ENCODE measurements at regions not wholly inside any gene's neighbourhood (a gene's known extent, or its start where the extent isn't known, plus 50 kb on each side); places are given as distances from the start of the nearest gene placed in this dataset.

DNA sequence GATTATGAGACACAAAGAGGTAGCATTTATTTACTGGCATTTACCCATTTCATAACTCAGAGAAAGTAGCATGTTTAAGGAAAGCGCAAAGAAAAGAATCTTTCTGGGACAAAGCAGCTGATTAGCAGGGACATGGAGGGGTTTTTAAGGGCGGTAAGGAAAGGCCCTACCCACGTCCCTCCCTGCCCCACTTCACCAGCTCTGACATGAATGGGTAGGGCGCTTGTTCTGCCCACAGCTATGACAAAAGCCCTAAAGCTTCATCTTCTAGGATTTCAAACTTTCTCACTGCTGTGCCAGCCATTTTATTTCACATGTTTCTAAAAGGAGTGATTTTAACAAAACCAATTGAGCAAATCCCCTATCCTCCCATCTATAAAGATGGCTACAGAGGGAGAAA, 406.9 kb upstream of the KLF6 start:
- TF ChIP-seq GATA2 (IDR thresholded peaks at IDR 0.05; ENCODE audit: low read depth, low read length) (no peak), GATA3 (IDR thresholded peaks at IDR 0.05; ENCODE audit: low read depth, low read length) (no peak)

DNA sequence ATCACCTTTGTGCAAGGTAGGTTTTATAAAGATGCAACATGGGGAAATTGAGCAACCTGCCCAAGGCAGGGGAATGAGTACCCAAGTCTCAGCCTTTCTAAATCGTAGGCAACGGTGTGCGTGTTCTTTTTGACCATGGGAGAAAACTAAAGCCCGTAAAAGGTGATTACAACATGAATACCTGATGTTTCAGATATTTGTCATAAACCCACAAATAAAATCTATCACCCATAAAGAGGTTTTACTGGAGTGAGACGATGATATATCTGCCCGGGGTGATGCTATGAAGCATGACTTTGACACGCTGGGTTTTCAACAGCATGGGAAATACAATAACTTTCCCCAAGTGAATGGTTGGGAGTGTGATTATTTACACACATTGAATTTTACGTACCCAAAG, 406.3 kb upstream of the KLF6 start:
- no peak for TF ChIP-seq GATA2 (IDR thresholded peaks at IDR 0.05; ENCODE audit: low read depth, low read length)
- TF ChIP-seq GATA3 (IDR thresholded peaks at IDR 0.05; ENCODE audit: low read depth, low read length) = no peak

DNA sequence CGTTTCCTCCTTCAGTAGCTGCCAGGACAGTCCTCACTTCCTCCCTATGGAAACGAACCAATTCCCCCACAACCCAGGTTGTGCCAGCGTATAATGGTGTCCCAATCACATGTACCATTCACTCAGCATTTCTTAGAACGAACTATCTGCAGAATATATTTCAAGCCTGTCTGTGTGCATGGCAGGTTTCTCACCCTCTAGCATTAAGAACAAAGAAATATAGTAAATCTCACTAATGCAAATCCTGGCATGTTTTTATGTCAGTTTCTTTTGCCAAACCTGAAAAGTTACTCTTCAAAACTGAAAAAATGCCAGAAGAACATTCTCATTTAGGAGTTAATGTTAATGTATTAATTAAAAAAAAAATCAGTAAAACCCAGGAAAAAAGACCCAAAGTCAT, 405.9 kb upstream of the KLF6 start:
- TF ChIP-seq GATA3 (IDR thresholded peaks at IDR 0.05; ENCODE audit: low read depth, low read length) (no peak), GATA2 (IDR thresholded peaks at IDR 0.05; ENCODE audit: low read depth, low read length) (no peak)

DNA sequence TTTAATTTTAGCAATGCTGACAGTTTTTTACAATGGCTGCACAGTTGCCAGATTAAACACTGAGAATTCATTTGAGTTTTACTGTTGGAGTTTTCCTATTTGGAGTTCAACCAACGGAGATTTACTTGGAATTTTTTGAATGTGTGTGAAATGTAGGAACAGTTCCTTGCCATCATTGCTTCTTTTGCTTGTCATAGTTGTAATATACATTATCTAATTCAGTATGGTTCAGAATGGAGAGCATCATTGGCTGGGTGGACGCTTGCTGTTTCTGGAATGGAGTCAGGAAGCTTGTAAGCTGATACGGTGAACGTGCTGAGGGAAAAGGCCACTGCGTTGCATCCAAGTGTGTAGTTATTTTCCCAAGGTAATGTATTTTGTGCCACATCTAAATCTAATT, 404.3 kb upstream of the KLF6 start:
- TF ChIP-seq GATA3 (IDR thresholded peaks at IDR 0.05; ENCODE audit: low read depth, low read length) (no peak), GATA2 (IDR thresholded peaks at IDR 0.05; ENCODE audit: low read depth, low read length) (no peak)

DNA sequence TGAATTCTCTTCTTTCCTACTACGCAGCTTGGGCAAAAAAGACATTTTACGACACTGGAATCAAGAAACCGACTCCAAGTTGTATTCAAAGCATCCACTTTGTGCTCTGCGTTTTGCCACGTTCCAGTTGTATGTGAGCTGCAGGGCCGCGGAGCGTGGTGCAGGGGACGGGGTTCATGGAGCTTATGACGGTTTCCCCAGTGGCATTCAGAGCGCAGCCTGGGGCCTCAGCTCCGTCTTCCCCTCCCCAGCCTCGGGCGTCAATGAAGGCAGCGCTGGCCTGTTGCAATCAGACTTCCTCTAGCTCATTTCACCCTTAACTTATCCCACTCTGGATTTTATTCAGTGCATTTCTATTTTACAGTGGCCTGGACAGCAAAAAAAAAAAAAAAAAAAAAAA, 403.4 kb upstream of the KLF6 start:
- TF ChIP-seq GATA2 (IDR thresholded peaks at IDR 0.05; ENCODE audit: low read depth, low read length) (no peak), GATA3 (IDR thresholded peaks at IDR 0.05; ENCODE audit: low read depth, low read length) (no peak)

DNA sequence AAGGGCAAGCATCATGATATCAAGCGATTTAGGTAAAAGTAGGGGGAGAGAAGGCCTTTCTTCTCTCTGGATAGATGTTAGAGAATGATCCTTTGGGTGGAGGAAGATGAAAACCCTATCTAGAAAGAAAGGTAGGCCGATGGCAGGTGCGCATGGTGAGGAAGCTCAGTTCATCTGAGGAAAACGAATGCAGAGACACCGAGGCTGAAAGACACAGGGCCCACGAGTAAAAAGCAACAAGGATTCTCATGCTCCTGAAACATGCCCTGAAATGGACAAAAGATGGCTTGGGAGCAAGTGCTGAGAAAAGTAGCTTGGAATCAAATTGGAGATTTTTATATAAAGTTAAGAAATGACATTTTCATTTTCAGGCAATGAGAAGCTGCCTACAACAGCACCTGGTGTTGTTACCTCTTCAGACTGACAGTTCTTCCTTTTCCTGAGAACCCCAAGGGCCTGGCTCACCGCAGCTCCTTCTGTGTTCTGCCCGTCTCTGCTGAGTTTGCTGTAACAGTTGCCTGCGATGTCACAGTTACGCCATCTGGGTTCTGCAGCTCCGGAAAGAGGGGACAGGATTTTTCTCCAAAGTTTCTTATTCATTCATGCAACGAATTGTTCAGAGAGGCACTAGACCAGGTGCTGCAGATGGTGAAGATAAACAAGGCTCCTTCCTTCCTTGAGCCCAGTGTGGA, 402.0 kb upstream of the KLF6 start:
- no peak for TF ChIP-seq GATA3 (IDR thresholded peaks at IDR 0.05; ENCODE audit: low read depth, low read length)
- TF ChIP-seq GATA2 (IDR thresholded peaks at IDR 0.05; ENCODE audit: low read depth, low read length) = no peak

DNA sequence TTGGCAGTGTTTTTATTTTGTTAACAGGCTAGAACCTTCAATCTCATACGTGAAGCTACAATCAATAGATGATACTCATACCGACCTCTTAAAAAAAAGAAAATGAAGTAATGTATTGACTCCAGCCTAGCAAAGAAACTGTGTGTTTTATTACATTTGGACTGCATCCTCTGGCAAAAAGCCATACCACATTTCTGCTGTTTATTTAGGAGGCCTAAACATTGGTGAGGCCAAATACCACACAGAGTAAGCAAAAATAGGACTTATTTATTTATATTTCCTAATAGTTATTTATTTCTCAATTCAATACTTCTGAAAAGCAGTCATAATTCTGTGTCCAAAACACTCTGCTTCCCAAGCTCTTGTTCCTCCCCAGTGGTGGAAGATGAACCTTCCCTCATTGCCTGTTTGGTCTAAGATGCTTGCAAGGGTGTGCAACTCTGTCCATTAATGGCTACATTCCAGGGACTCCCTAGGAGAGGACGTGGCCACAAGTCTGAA, 398.8 kb upstream of the KLF6 start:
- no peak for TF ChIP-seq GATA3 (IDR thresholded peaks at IDR 0.05; ENCODE audit: low read depth, low read length)
- TF ChIP-seq GATA2 (IDR thresholded peaks at IDR 0.05; ENCODE audit: low read depth, low read length) = no peak

DNA sequence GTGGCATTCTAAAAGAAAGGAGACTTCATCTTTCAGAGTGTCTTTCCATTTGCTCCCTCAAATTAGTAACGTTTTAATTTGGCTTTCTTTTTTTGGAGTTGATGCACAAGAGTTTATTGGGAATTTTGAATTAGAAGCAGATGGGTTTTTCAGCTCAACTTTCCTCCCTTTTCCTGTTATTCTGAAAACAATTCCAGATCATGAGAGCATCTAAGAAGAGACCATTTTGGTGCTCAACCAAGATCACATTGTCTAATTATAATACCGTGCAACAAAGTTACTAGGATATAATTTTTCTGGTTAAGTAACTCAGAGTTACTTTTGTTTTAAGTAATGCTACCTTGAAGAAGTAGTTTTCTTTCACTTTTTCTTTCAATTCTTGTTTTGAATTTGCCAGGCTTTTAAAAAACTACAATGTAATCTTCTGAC, 396.6 kb upstream of the KLF6 start:
- no peak for TF ChIP-seq GATA3 (IDR thresholded peaks at IDR 0.05; ENCODE audit: low read depth, low read length)
- TF ChIP-seq GATA2 (IDR thresholded peaks at IDR 0.05; ENCODE audit: low read depth, low read length) = no peak

DNA sequence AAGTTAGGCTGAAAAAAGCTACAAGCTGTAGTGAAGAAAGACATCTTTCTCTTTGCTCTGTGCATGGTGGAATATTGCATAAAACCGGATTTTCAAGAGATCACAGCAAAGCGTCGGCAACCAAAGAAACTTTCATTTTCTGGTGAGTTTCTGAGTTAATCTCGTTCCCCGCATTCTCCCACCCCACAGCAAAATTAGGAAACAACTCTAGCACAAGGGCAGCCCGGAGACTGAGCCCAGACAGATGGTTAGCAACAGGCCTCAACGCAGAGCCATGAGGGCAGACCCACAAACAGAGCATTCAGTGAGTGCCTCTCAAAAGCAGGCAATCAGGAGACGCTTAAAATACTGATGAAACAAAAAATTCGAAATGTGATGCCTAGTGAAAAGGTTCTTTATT, 396.1 kb upstream of the KLF6 start:
- TF ChIP-seq GATA2 (IDR thresholded peaks at IDR 0.05; ENCODE audit: low read depth, low read length) = no peak
- TF ChIP-seq GATA3 (IDR thresholded peaks at IDR 0.05; ENCODE audit: low read depth, low read length) = no peak

DNA sequence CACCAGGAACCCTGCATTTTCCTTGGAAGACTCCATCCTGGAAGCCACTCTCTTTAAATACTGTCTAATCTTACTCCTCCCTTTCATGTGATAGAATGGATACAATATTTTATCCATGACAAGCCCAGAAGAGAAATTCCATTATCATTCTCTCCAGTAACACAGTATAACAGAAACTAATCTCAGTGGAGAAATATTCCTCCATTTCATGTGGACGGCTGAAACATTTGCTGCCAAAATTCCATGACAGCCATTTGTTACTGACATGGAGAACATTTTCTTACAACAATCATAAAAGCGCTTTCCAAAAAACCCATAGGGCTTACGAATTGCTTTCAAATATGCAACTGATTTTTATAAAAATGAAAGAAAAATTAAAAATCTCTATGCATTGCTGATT, 392.8 kb upstream of the KLF6 start:
- no peak for TF ChIP-seq GATA3 (IDR thresholded peaks at IDR 0.05; ENCODE audit: low read depth, low read length)
- no peak for TF ChIP-seq GATA2 (IDR thresholded peaks at IDR 0.05; ENCODE audit: low read depth, low read length)

DNA sequence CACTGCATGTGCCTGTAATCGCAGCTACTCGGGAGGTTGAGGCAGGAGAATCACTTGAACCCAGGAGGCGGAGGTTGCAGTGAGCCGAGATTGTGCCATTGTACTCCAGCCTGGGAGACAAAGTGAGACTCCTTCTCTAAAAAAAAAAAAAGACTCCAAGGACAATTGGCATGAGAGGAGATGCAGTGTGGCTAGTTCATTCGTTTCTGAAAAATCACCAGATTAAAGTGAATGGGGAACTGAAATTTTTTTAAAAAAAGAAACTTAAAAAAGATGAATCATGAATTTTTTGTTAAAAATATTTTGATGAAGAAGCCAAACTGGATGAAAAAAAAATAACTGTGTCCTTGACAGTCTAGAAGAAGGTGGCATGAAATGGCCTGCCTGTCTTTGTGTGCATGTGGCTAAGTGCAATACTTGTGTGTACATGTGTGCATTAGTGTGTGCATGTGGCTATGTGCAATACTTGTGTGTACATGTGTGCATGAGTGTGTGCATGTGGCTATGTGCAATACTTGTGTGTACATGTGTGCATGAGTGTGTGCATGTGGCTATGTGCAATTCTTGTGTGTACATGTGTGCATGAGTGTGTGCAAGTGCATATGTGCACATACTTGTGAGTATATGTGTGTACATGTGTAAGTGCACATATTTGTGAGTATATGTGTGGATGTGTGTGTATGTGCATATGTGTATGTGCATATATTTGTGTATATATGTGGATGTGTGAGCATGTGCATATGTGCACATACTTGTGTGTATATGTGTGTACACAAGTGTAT, 391.7 kb upstream of the KLF6 start:
- TF ChIP-seq GATA2 (IDR thresholded peaks at IDR 0.05; ENCODE audit: low read depth, low read length) = no peak
- TF ChIP-seq GATA3 (IDR thresholded peaks at IDR 0.05; ENCODE audit: low read depth, low read length) = no peak

DNA sequence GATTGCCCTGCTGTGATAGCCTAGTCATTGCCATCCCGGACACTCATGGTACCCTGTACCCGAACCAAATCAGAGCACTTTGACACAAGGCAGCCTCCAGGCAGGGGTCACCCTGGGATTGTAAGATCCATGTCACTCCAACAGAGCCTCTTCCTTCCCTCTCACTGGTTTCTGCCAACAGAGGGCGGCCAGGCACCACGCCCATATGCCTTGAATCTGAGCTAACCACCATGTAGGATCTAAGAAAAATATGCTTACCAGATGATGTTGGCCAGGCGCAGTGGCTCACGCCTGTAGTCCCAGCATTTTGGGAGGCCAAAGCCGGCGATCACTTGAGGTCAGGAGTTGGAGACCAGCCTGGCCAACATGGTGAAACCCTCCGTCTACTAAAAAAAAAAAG, 389.2 kb upstream of the KLF6 start:
- no peak for TF ChIP-seq GATA2 (IDR thresholded peaks at IDR 0.05; ENCODE audit: low read depth, low read length)
- TF ChIP-seq GATA3 (IDR thresholded peaks at IDR 0.05; ENCODE audit: low read depth, low read length) = no peak

DNA sequence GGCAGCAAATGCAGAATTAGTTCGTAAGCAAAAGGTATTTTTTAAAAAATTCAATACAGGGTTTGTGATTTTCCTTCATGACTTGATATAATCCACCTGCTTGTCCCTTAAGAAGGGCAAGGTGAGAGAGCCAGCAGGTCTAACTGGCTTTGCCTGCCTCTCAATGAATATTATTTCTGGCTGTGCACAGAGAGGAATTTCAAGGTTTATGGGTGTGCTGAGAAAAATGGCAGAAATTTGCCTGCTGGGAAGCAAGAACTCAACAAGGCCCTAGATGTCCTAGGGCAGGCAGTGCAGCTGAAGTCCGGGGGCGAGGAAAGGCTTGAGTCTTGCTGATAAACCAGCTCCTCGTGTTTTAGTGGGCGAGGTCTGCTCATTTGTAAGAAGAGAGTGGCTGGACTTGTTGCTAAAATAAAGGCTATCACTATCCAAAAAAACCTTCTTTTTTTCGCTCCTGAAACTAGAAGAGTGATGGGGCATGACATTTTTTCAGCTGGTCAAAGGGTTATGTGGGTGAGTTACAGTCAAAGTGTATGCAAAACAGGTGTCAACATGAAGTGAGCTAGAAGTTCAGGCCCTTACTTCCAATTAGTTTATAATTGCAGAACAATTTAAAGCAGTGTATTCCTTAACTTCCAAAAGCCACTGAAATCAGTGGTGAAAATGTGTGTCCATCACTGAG, 385.8 kb upstream of the KLF6 start:
- no peak for TF ChIP-seq GATA3 (IDR thresholded peaks at IDR 0.05; ENCODE audit: low read depth, low read length)
- TF ChIP-seq GATA2 (IDR thresholded peaks at IDR 0.05; ENCODE audit: low read depth, low read length) = no peak

DNA sequence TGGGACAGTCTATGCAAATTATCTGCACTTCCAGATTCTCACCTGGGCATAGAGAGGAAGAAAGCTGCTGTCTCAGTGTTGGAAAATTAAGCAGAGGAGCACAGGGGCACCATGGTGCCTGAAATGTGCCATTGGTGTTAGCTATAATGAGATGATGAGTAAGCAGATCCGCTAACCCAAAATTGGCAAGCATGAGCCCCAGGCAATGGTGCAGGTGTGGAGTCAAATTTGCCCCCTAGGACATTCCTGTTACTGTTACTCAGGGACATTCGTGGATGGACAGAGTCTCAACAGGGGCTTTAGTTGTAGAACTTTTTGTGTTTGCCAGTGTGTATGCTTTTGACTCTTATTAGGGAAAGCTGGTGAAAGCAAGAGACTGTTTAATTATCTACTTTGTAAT, 385.2 kb upstream of the KLF6 start:
- no peak for TF ChIP-seq GATA2 (IDR thresholded peaks at IDR 0.05; ENCODE audit: low read depth, low read length)
- no peak for TF ChIP-seq GATA3 (IDR thresholded peaks at IDR 0.05; ENCODE audit: low read depth, low read length)

All from SH-SY5Y (cell line).